H9 (cell line): ENCODE measurements at regions not wholly inside any gene's neighbourhood (a gene's known extent, or its start where the extent isn't known, plus 50 kb on each side); places are given as distances from the start of the nearest gene placed in this dataset.

Source experiments
- DNase-seq: peaks from one replicate; pipeline ENCODE4 v3.0.0-alpha.2; 2017
- H2AFZ ChIP-seq: one replicate; pipeline ENCODE4 v1.6.1; 2013; ENCODE audit warnings: mild to moderate bottlenecking, low read length, control low read depth, moderate library complexity
- H2AK5ac ChIP-seq: 2 replicates; pipeline ENCODE4 v1.6.1; 2013; ENCODE audit warnings: low read length, control low read depth, mixed read lengths; ENCODE audit not compliant: insufficient read length
- H2BK120ac ChIP-seq: one replicate; pipeline ENCODE4 v1.6.1; 2013; ENCODE audit warnings: low read depth, mild to moderate bottlenecking, low read length, control low read depth, inconsistent platforms; ENCODE audit not compliant: poor library complexity, severe bottlenecking
- H2BK12ac ChIP-seq: 2 replicates; pipeline ENCODE4 v1.6.1; 2013; ENCODE audit warnings: low read length, control low read depth, mixed read lengths, low read depth; ENCODE audit not compliant: insufficient read length
- H2BK15ac ChIP-seq: 2 replicates; pipeline ENCODE4 v1.6.1; 2013; ENCODE audit warnings: low read depth, low read length, control low read depth
- H2BK20ac ChIP-seq: one replicate; pipeline ENCODE4 v1.6.1; 2013; ENCODE audit warnings: low read depth, mild to moderate bottlenecking, low read length, control low read depth, inconsistent platforms; ENCODE audit not compliant: poor library complexity, severe bottlenecking
- H2BK5ac ChIP-seq: 2 replicates; pipeline ENCODE4 v1.6.1; 2013; ENCODE audit warnings: low read length, control low read depth, mixed read lengths; ENCODE audit not compliant: insufficient read length
- H3K14ac ChIP-seq: 2 replicates; pipeline ENCODE4 v1.6.1; 2013; ENCODE audit warnings: low read length, control low read depth; ENCODE audit not compliant: insufficient read depth
- H3K18ac ChIP-seq: 2 replicates; pipeline ENCODE4 v1.6.1; 2013; ENCODE audit warnings: low read depth, mild to moderate bottlenecking, mixed read lengths, low read length, control low read depth; ENCODE audit not compliant: insufficient read length
- H3K23ac ChIP-seq: 2 replicates; pipeline ENCODE4 v1.6.1; 2013; ENCODE audit warnings: low read length, control low read depth, mixed read lengths, low read depth; ENCODE audit not compliant: insufficient read length
- H3K23me2 ChIP-seq: 2 replicates; pipeline ENCODE4 v1.6.1; 2013; ENCODE audit warnings: low read depth, mild to moderate bottlenecking, mixed read lengths, low read length, control low read depth; ENCODE audit not compliant: insufficient read length, poor library complexity, severe bottlenecking
- H3K27ac ChIP-seq: 2 replicates; pipeline ENCODE4 v1.5.1; 2013; ENCODE audit warnings: low read length, control low read depth, mixed read lengths, low read depth; ENCODE audit not compliant: insufficient read length
- H3K27me3 ChIP-seq: 2 replicates; pipeline ENCODE4 v1.6.1; 2013; ENCODE audit warnings: low read length, control low read depth, inconsistent platforms; ENCODE audit not compliant: insufficient read depth
- H3K4ac ChIP-seq: 2 replicates; pipeline ENCODE4 v1.6.1; 2013; ENCODE audit warnings: low read depth, mild to moderate bottlenecking, control low read depth, inconsistent platforms, low read length, moderate library complexity
- H3K4me1 ChIP-seq: 2 replicates; pipeline ENCODE4 v1.6.1; 2013; ENCODE audit warnings: low read length, control low read depth, inconsistent platforms; ENCODE audit not compliant: insufficient read depth
- H3K4me2 ChIP-seq: 2 replicates; pipeline ENCODE4 v1.6.1; 2013; ENCODE audit warnings: low read length, control low read depth, mixed read lengths; ENCODE audit not compliant: insufficient read length, insufficient read depth
- H3K56ac ChIP-seq: 2 replicates; pipeline ENCODE4 v1.6.1; 2013; ENCODE audit warnings: low read depth, mild to moderate bottlenecking, mixed read lengths, low read length, control low read depth; ENCODE audit not compliant: insufficient read length
- H3K79me1 ChIP-seq: 2 replicates; pipeline ENCODE4 v1.6.1; 2013; ENCODE audit warnings: low read depth, mild to moderate bottlenecking, moderate library complexity, low read length, control low read depth, inconsistent platforms; ENCODE audit not compliant: insufficient read depth, poor library complexity, severe bottlenecking
- H3K79me2 ChIP-seq: 2 replicates; pipeline ENCODE4 v1.6.1; 2013; ENCODE audit warnings: low read length, control low read depth, inconsistent platforms; ENCODE audit not compliant: insufficient read depth
- H3K9ac ChIP-seq: 2 replicates; pipeline ENCODE4 v1.6.1; 2013; ENCODE audit warnings: low read length, control low read depth, mixed read lengths; ENCODE audit not compliant: insufficient read length; ENCODE audit errors: extremely low read depth
- H3K9me3 ChIP-seq: one replicate; pipeline ENCODE4 v1.6.1; 2013; ENCODE audit warnings: low read depth, low read length, inconsistent platforms; ENCODE audit not compliant: control insufficient read depth
- H3T11ph ChIP-seq: one replicate; pipeline ENCODE4 v1.6.1; 2013; ENCODE audit warnings: mild to moderate bottlenecking, low read length, control low read depth, inconsistent platforms
- H4K20me1 ChIP-seq: one replicate; pipeline ENCODE4 v1.6.1; 2013; ENCODE audit not compliant: control insufficient read depth, insufficient read length, insufficient read depth
- H4K5ac ChIP-seq: 2 replicates; pipeline ENCODE4 v1.6.1; 2013; ENCODE audit warnings: low read depth, mild to moderate bottlenecking, mixed read lengths, low read length, control low read depth; ENCODE audit not compliant: insufficient read length
- H4K8ac ChIP-seq: replicated peaks from 2 replicates; pipeline ENCODE4 v1.6.1; 2013; ENCODE audit warnings: low read length, control low read depth, mixed read lengths, low read depth; ENCODE audit not compliant: insufficient read length
- H4K91ac ChIP-seq: 2 replicates; pipeline ENCODE4 v1.6.1; 2013; ENCODE audit warnings: low read depth, mild to moderate bottlenecking, moderate library complexity, mixed read lengths, low read length, control low read depth; ENCODE audit not compliant: insufficient read length
- H3K27ac Mint-ChIP-seq, 3 experiments: 2 replicates in 2 of 3; 3 replicates in 1 of 3; pipeline ENCODE4 v1.8.0; 2020 to 2021; ENCODE audit warnings: mixed read lengths in 3 of 3, mild to moderate bottlenecking in 1 of 3, moderate library complexity in 1 of 3
- H3K27me3 Mint-ChIP-seq: 2 replicates; pipeline ENCODE4 v1.8.0; 2021; ENCODE audit warnings: low read depth, mild to moderate bottlenecking, moderate library complexity, mixed read lengths
- H3K36me3 Mint-ChIP-seq, 3 experiments: 2 replicates in 2 of 3; 3 replicates in 1 of 3; pipeline ENCODE4 v1.8.0; 2020 to 2021; ENCODE audit warnings: low read depth in 3 of 3, mixed read lengths in 3 of 3; ENCODE audit not compliant: insufficient read depth in 1 of 3
- H3K4me1 Mint-ChIP-seq, 2 experiments: 2 replicates each; pipeline ENCODE4 v1.8.0; 2020; ENCODE audit warnings: mixed read lengths in 2 of 2
- H3K4me3 Mint-ChIP-seq, 2 experiments: 2 replicates in 1 of 2; 3 replicates in 1 of 2; pipeline ENCODE4 v1.8.0; 2020 to 2021; ENCODE audit warnings: mild to moderate bottlenecking in 2 of 2, mixed read lengths in 2 of 2, moderate library complexity in 1 of 2
- H3K9me3 Mint-ChIP-seq, 2 experiments: 2 replicates in 1 of 2; 3 replicates in 1 of 2; pipeline ENCODE4 v1.8.0; 2020; ENCODE audit warnings: mild to moderate bottlenecking in 2 of 2, mixed read lengths in 2 of 2, moderate library complexity in 1 of 2
- WGBS: extraction: QIAGEN DNeasy Blood & Tissue Kit; methylation state at CpG from one replicate; pipeline ENCODE4 v1.1.7; 2013; ENCODE audit warnings: missing lambda C conversion rate, low lambda C conversion rate, mixed read lengths; ENCODE audit not compliant: insufficient read length; ENCODE audit errors: extremely low coverage; 5-methylcytosine and 5-hydroxymethylcytosine counted together
- TF ChIP-seq, protein P1 (sequence below): fragments of 200-600 bp; sonication (generic); conservative IDR thresholded peaks from 3 replicates; pipeline ENCODE4 v1.8.0; 2021; ENCODE audit warnings: antibody characterized with exemption, mild to moderate bottlenecking

DNA sequence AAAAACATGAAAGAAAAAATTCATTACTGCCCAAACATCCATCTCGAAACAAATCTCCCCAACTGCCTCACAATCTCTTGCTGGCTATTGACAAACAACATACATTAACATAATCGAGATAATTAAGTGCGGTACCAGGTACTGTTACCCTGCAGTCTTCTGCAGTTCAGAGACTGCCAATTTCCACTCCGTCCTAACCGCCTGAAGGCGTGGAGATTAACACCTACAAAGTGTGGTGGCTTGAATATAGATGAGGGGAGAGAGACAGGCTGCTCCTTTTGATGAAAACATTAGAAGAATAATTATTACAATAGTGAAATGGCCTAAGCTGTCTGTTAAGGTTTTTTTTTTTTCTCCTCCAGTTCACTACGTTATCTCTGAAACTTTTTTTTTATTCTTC lies 258.9 kb upstream of the SOX4 start:
- H3K27ac Mint-ChIP-seq, result no peak overlapping the region
- Histone ChIP-seq H3K4ac (no peak overlapping the region), H3K4me2 (no peak overlapping the region), H3T11ph (no peak overlapping the region), H2BK120ac (no peak overlapping the region), H3K23ac (no peak overlapping the region), H4K20me1 (no peaks in the 10 kb centered on the region), H2BK15ac (no peak overlapping the region), H2BK5ac (no peak overlapping the region), H3K27ac (no peak overlapping the region), H3K23me2 (no peaks in the 10 kb centered on the region), H3K9me3 (no peaks in the 10 kb centered on the region), H3K56ac (no peak overlapping the region), H2BK20ac (no peak overlapping the region), H2AK5ac (no peak overlapping the region), H3K4me1 (no peaks in the 10 kb centered on the region), H4K91ac (no peak overlapping the region), H3K79me2 (no peaks in the 10 kb centered on the region), H2AFZ (no peak overlapping the region), H4K5ac (no peak overlapping the region), H3K27me3 (no peaks in the 10 kb centered on the region), H3K9ac (no peak overlapping the region), H3K79me1 (no peaks in the 10 kb centered on the region), H4K8ac (no peak overlapping the region), H3K14ac (no peak overlapping the region), H3K18ac (no peak overlapping the region), H2BK12ac (no peak overlapping the region)
- no peak for DNase-seq
- TF ChIP-seq, protein P1, sequence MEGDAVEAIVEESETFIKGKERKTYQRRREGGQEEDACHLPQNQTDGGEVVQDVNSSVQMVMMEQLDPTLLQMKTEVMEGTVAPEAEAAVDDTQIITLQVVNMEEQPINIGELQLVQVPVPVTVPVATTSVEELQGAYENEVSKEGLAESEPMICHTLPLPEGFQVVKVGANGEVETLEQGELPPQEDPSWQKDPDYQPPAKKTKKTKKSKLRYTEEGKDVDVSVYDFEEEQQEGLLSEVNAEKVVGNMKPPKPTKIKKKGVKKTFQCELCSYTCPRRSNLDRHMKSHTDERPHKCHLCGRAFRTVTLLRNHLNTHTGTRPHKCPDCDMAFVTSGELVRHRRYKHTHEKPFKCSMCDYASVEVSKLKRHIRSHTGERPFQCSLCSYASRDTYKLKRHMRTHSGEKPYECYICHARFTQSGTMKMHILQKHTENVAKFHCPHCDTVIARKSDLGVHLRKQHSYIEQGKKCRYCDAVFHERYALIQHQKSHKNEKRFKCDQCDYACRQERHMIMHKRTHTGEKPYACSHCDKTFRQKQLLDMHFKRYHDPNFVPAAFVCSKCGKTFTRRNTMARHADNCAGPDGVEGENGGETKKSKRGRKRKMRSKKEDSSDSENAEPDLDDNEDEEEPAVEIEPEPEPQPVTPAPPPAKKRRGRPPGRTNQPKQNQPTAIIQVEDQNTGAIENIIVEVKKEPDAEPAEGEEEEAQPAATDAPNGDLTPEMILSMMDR, result no peak
- peaks cover 0 to 4% (median 0%) of the 10 kb centered on the region in 3 experiments; a peak in 3 of 7 replicates for H3K36me3 Mint-ChIP-seq
- no peaks in the 10 kb centered on the region; the same call in 1 of the 2 replicates for H3K27me3 Mint-ChIP-seq
- peaks cover 2 to 3% of the 10 kb centered on the region in 2 experiments; a peak in 3 of 5 replicates for H3K9me3 Mint-ChIP-seq
- no CpG with 5 or more reads among the region's 7 CpGs for WGBS
- H3K4me3 Mint-ChIP-seq, result no peak overlapping the region
- no peaks in the 10 kb centered on the region for H3K4me1 Mint-ChIP-seq
